OCI-LY3 (cell line): ENCODE measurements at regions not wholly inside any gene's neighbourhood (a gene's known extent, or its start where the extent isn't known, plus 50 kb on each side); places are given as distances from the start of the nearest gene placed in this dataset.

Source experiments
- CTCF ChIP-seq: fragments of 200-600, 300-600 bp; sonication (generic); IDR thresholded peaks from 2 replicates; pipeline ENCODE4 v1.5.1; 2014; ENCODE audit warnings: antibody characterized with exemption, low read length, low read depth
- EZH2phosphoT487 ChIP-seq: fragments of 200-600 bp; shearing (Covaris generic); IDR thresholded peaks from 2 replicates; pipeline ENCODE4 v1.6.1; 2018; ENCODE audit warnings: antibody characterized with exemption, mixed run types, low read depth

GRCh38 chr1:209218981-209219380, 364.5 kb upstream of the CAMK1G start:
- TF ChIP-seq CTCF (no peak), EZH2phosphoT487 (no peak)
